VCaP (cell line): ENCODE measurements at regions not wholly inside any gene's neighbourhood (a gene's known extent, or its start where the extent isn't known, plus 50 kb on each side); places are given as distances from the start of the nearest gene placed in this dataset.

Source experiments
- H3K27ac ChIP-seq: fragments of 450-650 bp; 2 replicates; pipeline ENCODE4 v1.5.1; 2017
- CTCF ChIP-seq: fragments of 450-650 bp; conservative IDR thresholded peaks from 2 replicates; pipeline ENCODE4 v1.5.1; 2017; ENCODE audit warnings: mild to moderate bottlenecking, moderate library complexity

GRCh38 chr3:107242579-107242978, 134.7 kb upstream of the CCDC54 start:
- no peak for TF ChIP-seq CTCF
- no peak overlapping the region for H3K27ac ChIP-seq

- TF ChIP-seq CTCF: no peak
- no peak overlapping the region for H3K27ac ChIP-seq
Observed at GRCh38 chr3:107247116-107247515, 130.1 kb upstream of the CCDC54 start.

- no peak for TF ChIP-seq CTCF
Observed at GRCh38 chr3:107249132-107249531, 128.1 kb upstream of the CCDC54 start.

GRCh38 chr3:107250221-107250620, 127.0 kb upstream of the CCDC54 start:
- TF ChIP-seq CTCF: no peak
- H3K27ac ChIP-seq: no peak overlapping the region

More at GRCh38 chr3:107249132-107249531, 128.1 kb upstream of the CCDC54 start:
- no peak overlapping the region for H3K27ac ChIP-seq

GRCh38 chr3:107251819-107252218, 125.4 kb upstream of the CCDC54 start:
- TF ChIP-seq CTCF: no peak
- no peak overlapping the region for H3K27ac ChIP-seq

- no peak for TF ChIP-seq CTCF
- peak overlapping the region; percentile 68; the same call in 1 of the 2 replicates for H3K27ac ChIP-seq
Observed at GRCh38 chr3:107256963-107257362, 120.3 kb upstream of the CCDC54 start.

GRCh38 chr3:107258300-107258699, 118.9 kb upstream of the CCDC54 start:
- TF ChIP-seq CTCF: no peak
- peak overlapping the region; percentile 68 for H3K27ac ChIP-seq

GRCh38 chr3:107260207-107260606, 117.0 kb upstream of the CCDC54 start:
- TF ChIP-seq CTCF: no peak
- peak overlapping the region; percentile 68 for H3K27ac ChIP-seq
